ENCODE measurements at regions not wholly inside any gene's neighbourhood (a gene's known extent, or its start where the extent isn't known, plus 50 kb on each side); places are given as distances from the start of the nearest gene placed in this dataset.

- peak overlapping the region; percentile 61 for H3K4me2 ChIP-seq (ENCODE audit: low read length)
- H3K4me1 ChIP-seq (ENCODE audit: insufficient read depth, low read length) = peaks cover 17% of the 10 kb centered on the region
- no peak overlapping the region for H3K27ac Mint-ChIP-seq (ENCODE audit: unreplicated experiment)
- H3K27me3 Mint-ChIP-seq (ENCODE audit: low read depth, unreplicated experiment) = peaks cover 8% of the 10 kb centered on the region
- H3K9me3 ChIP-seq (ENCODE audit: insufficient read depth, low read depth, low read length) = no peaks in the 10 kb centered on the region
- no peaks in the 10 kb centered on the region for H3K36me3 ChIP-seq (ENCODE audit: insufficient read depth, low read length)
- H3K79me2 ChIP-seq (ENCODE audit: insufficient read depth, low read length) = no peaks in the 10 kb centered on the region
- FAIRE-seq = peak; percentile 88
- H3K9ac ChIP-seq (ENCODE audit: low read length) = no peak overlapping the region
- no peak overlapping the region for H3K4me3 Mint-ChIP-seq (ENCODE audit: unreplicated experiment)
- no peaks in the 10 kb centered on the region for H4K20me1 ChIP-seq (ENCODE audit: insufficient read depth, low read length)
- no peaks in the 10 kb centered on the region for H3K27me3 ChIP-seq (ENCODE audit: insufficient read depth, low read length)
- no peaks in the 10 kb centered on the region for H3K9me3 Mint-ChIP-seq (ENCODE audit: unreplicated experiment)
- no peak overlapping the region for H3K4me3 ChIP-seq (ENCODE audit: insufficient read depth, low read depth, low read length)
- H2AFZ ChIP-seq (ENCODE audit: low read depth, low read length) = no peak overlapping the region
- peak; percentile 65 for DNase-seq (ENCODE audit: low read depth)
- H3K27ac ChIP-seq (ENCODE audit: low read depth, low read length) = peak overlapping the region; percentile 25
- TF ChIP-seq EZH2 (IDR thresholded peaks at IDR 0.05; ENCODE audit: insufficient read depth, low read length) (no peak), CTCF (IDR thresholded peaks at IDR 0.05; ENCODE audit: insufficient read depth, low read depth, low read length) (no peak)
- no peaks in the 10 kb centered on the region for H3K36me3 Mint-ChIP-seq (ENCODE audit: low read depth, unreplicated experiment)
- H3K4me1 Mint-ChIP-seq (ENCODE audit: low read depth, unreplicated experiment) = peaks cover 3% of the 10 kb centered on the region
These were observed 177.6 kb downstream of the DEPDC1B start for GRCh38 chr5:60522292-60522905.

- Mint-ChIP-seq H3K4me1 (ENCODE audit: low read depth, unreplicated experiment) (peaks cover 3% of the 10 kb centered on the region), H3K4me3 (ENCODE audit: unreplicated experiment) (no peak overlapping the region)
- no peak for FAIRE-seq
These were observed 178.3 kb downstream of the DEPDC1B start for GRCh38 chr5:60521376-60522291.

More at GRCh38 chr5:60521376-60522291, 178.3 kb downstream of the DEPDC1B start:
- Histone ChIP-seq H3K27ac (ENCODE audit: low read depth, low read length) (peak overlapping the region; percentile 25), H3K9me3 (ENCODE audit: insufficient read depth, low read depth, low read length) (no peaks in the 10 kb centered on the region), H3K79me2 (ENCODE audit: insufficient read depth, low read length) (no peaks in the 10 kb centered on the region), H2AFZ (ENCODE audit: low read depth, low read length) (no peak overlapping the region), H3K4me2 (ENCODE audit: low read length) (peak overlapping the region; percentile 61), H3K9ac (ENCODE audit: low read length) (no peak overlapping the region), H3K36me3 (ENCODE audit: insufficient read depth, low read length) (no peaks in the 10 kb centered on the region), H3K4me1 (ENCODE audit: insufficient read depth, low read length) (peaks cover 17% of the 10 kb centered on the region), H3K4me3 (ENCODE audit: insufficient read depth, low read depth, low read length) (no peak overlapping the region), H4K20me1 (ENCODE audit: insufficient read depth, low read length) (no peaks in the 10 kb centered on the region), H3K27me3 (ENCODE audit: insufficient read depth, low read length) (no peaks in the 10 kb centered on the region)
- Mint-ChIP-seq H3K9me3 (ENCODE audit: unreplicated experiment) (no peaks in the 10 kb centered on the region), H3K36me3 (ENCODE audit: low read depth, unreplicated experiment) (no peaks in the 10 kb centered on the region), H3K27ac (ENCODE audit: unreplicated experiment) (no peak overlapping the region), H3K27me3 (ENCODE audit: low read depth, unreplicated experiment) (peaks cover 8% of the 10 kb centered on the region)
- TF ChIP-seq EZH2 (IDR thresholded peaks at IDR 0.05; ENCODE audit: insufficient read depth, low read length) (no peak), CTCF (IDR thresholded peaks at IDR 0.05; ENCODE audit: insufficient read depth, low read depth, low read length) (no peak)
- DNase-seq (ENCODE audit: low read depth) = no peak
